NCI-H2227 (cell line): ENCODE measurements at regions not wholly inside any gene's neighbourhood (a gene's known extent, or its start where the extent isn't known, plus 50 kb on each side); places are given as distances from the start of the nearest gene placed in this dataset.

Experiments used
- DNase-seq: peaks from one replicate; lab custom pipeline; 2025; ENCODE audit not compliant: unreplicated experiment; lab: John Stamatoyannopoulos, UW

DNA sequence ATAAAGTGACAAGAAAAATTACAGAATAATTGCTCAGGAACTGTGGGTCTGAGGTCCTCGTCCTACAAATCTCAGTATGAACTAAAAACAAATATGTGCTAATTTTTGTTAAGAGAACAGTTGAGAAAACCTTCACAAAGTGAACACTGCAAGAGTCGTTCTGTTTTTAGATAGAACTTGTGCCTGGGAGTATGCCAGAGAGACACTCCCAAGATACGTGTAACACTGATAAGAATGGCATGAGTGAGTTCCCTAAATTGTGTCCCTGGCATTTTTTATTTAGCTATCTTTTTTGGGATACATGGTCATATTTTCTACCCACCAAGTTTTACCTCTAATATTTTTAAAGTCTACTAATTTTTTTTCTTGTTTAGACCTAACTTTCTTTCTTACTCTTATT is 860.0 kb upstream of the NR2F2 start:
- DNase-seq = no peak

DNA sequence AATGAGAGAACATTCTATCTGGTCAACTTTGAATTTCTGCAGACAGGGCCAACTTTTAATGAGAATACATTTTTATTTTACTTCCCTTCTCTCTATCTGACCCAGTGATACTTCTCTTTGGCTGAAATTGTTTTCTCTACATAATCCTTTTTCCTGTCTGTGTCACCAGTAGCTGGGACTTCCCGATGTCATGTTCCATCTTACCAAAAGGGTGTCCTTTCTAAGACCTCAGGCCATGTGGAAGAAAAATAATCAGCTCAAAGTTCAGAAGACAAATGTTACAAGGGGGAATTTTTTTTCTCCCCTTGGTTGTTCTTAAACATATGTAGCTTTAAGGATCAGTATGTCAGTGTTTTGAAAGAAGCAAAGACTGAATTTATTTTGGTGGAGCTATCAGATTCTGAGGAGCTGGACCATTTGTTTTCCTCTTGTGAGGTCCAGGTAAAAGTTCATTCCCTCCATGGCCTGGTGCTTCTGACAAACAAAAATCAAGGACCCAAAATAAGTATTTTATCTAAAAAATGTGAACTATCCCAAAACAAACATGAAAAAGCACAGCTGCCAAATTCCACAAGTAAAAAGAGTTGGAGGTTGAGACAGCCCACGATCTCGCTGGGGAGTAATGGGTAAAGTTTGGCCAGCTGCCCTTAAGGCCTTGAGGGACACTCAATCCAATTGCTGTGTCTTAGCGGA is 859.4 kb upstream of the NR2F2 start:
- DNase-seq = no peak

DNA sequence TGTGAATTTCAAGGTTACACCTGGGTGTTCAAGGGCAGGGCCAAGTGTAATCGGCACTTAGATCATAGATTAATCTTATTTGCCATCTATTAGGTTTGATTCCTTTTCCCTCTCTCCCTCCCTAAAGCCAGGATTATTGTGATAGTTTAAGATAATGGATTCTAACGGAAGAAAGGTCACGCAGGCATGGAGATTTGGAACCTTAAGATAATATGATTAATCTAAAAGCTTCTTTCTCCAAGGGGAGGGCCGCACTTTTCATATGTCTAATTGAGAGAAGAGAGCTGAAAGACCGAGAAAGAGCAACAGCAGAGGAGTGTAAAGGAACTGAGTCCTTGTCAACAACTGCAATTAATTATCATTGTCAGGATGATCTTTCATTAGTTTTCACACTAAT is 858.8 kb upstream of the NR2F2 start:
- no peak for DNase-seq

DNA sequence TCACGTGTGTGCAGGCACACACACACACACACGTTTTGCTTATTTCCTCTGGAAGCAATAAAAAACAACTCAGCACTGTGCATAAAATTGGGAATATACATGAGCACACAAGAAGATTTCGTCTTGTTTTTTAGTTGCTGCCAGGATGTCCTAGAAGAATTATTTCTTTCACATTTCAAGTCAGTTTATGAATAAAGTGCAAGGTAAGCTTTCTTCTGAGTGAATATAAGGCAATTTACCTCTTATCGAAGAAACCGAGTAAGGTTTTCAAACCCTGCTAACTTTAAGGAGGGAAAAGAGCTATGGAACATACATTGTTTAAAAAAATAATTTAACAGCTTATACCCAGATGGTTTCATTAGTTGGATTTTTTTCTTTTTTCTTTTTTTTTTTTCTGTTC is 855.4 kb upstream of the NR2F2 start:
- DNase-seq = no peak

DNA sequence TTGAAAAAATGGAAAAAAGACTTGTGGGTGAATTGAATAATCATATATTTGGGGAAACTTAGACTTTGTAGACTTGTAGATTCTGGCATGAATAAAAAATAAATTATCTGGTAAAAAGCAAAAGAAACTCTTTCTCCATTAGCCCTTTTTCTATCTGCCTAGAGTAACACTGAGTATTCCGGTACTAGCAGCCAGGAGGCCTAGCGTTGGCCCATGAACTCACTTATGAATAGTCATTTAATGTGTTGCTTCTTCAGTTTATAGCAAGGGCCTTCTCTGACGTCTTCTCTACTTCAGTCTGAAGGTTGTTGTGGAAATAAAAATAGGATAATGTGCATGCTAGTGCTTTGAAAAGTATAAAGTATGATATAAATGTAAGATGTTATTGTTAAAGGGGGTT is 851.2 kb upstream of the NR2F2 start:
- no peak for DNase-seq

DNA sequence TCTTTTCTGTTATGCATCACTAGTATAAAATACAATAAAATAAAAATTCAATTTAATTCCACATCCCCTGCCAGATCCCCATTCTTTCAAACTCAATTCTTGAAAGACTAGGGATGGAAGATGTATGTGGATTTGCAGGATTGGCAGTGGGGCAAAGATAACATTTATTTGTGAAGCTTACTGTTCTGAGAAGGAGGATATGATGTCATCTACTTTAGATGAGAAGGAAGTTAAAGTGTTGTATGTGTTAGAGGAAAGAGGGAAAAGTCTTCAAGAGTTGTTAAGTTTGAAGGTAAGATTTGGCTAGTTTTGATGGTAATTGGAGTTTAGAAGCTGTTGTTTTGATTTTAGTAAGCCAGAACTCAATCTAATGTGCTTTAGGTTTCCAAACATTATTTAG is 845.1 kb upstream of the NR2F2 start:
- DNase-seq = no peak

DNA sequence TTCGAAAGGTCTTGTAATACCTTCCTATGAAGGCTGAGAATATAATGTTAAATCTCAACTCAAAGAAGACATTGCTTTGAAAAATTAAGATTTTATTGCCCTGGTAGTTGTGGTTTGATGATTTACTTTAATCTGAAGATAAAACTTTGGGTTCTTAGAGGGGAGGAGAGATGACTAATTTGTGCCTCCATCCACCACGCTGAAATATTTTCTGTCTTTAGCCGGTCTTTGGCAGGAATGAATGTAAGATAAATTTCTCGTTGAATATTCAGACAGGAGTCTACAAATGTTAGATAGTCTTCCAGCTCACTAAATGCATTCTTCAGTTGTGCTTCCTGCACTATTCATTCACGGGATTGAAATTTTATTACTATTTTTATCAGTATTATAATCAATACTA is 844.3 kb upstream of the NR2F2 start:
- no peak for DNase-seq

DNA sequence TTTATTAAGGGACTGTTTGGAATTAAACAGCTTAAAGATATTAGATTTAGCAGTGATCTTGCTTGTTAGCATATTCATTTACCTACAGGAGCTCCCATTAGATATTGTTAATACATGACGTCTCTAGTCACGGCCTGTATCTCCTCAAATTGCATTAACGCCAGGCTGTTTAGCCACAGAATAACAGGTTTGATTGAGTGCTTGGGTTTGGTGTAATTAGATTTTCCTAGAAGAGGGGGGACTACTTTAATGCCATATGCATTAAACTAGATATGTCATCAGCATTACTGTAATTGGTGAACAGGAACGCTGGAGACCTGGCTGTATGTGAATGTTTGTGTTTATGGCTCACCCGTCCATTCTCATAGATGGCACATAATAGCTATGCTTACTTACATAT is 841.4 kb upstream of the NR2F2 start:
- DNase-seq = no peak

DNA sequence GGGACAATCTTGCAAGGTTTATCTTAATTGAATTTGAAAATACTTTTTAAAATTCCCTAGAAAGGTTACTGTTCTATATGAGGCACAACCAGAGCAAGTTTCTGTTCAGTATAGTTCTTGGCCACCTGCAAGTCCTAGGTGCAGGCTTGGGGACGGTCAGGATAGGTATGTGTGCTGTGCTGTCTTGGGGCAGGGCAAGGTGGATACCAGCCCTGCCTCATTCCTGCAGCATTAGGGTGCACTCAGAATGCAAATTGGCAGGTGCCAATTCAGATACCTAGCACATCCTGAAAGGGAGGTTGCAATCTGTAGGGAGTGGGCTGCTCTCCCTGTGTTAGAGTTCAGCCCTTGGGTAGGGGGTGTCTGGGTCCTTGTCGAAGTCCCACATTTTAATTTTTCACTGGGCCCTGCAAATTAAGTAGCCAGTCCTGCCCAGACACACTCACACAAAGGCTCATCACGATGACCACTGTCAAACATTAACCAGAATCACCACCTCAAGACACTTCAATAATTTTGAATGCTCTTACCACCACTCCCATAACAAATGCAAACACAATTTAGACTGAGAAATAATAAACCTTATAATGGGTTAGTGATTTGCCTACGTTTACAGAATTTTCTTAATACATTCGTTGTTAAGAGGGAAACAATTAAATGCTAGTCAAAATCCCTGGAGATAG is 838.0 kb upstream of the NR2F2 start:
- no peak for DNase-seq

DNA sequence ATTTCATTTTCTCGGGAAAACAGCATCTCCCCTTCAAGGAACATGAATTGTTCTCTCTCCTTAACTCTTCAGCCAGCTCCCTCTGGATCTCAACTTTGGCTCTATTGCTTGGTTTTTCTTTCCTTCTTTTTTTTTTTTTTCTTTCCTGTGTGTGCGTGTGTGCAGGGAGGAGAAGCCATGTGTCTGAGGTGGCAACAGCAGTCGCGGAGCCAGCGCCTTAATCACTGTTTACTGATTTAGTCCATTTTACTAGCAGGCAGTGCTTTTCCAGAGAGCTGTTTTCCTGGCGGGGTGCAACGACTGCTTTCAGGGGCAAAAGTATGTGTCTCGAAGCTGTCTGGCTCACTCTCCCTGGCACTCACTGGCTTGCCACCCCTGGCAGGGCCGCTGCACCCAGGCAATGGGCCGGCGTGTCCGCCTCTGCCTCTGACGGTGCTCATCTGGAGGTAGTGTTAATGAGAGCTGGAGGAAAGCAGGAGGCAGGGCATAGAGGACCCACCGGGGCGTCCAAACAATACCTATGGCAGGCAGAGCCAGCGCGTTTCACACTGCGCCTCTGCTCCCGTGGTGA is 835.4 kb upstream of the NR2F2 start:
- DNase-seq = no peak

DNA sequence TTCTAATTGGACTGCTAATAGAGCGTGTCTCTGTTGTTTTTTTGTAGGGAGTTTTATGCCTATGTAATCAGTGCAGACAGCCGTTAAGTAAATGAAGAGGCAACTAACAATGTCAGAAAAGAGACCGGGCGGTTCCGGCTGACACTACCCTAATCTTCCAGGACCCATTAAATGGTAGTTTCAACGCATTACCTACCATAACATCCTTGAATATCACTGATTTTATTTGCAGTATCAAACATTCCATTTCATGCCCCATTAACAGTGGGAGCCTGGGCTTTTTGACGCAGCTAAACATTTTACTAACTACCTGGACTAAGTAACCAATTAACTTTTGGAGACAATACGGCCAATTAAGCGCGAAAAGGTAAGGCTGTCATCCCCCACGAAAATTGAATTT is 832.9 kb upstream of the NR2F2 start:
- no peak for DNase-seq

DNA sequence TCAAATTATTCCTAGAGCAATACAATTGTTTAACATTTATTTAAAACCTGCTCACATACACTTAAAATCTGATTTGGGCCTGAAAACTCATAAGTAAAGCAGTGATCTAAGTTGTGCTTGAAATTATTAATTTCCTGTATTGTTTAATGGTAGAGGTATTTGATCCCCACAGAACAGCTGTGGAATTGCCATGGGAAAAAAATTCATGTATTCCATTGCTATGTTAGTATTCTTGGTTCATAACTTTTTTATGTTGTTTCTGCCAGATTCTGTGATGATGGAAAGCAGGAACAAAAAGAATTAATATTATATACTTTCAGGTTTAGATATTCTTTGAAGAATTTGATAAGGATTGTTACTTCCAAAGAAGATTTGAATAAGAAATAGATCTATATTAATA is 831.5 kb upstream of the NR2F2 start:
- DNase-seq = no peak

DNA sequence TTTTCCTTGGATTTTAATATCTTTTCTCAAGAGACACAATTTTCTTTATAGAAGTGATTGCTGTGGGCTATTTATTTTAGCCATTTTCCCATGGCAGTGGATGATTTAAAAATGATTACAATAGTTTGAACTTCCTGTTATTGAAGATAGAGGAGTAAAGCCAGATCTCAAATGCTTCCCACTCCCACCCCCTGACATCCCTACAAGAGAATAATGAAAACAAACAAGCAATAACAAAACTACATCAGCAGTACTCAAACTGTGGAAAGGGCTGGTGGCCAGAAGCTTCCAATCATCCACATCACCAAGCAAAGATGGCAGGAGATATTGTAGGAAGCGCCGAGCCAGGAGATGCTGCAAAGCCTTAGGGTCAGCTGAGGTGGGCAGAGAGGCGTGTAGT is 831.1 kb upstream of the NR2F2 start:
- DNase-seq = no peak

DNA sequence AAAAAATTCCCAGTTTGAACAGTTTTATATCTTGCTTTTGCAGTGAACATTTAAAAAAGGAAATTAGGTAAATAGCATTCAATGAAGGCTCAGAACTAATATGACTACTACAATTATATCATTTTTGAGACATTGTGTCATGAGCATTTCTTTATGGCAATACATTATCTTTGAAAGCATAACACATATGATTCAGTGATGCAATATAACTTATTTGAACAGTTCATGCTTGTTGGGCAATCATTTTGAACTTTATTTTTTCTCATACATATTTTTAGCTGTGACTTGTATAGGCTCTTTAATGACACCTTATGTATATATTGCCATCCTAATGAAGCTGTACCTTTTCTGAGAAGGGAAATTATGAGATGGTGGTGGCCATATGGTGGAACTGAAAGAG is 828.6 kb upstream of the NR2F2 start:
- DNase-seq = no peak

DNA sequence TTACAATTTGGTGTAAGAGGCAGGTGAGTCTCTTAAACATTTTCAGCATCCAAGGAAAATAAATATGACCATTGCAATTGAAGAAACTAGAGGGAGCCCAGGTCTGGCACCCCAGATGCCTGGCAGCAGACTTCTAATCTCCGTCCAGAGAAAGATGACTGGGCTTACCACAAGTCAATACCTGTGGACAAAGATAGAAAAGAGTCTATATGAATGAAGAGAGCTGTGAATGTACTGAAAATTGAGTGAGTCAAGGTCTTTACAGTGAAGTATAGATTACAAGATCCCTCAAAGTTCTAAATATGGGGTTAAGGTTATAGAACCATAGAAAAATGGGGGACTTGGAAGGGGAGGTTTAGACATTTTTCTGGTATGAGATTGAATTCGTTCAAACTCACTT is 827.4 kb upstream of the NR2F2 start:
- no peak for DNase-seq

DNA sequence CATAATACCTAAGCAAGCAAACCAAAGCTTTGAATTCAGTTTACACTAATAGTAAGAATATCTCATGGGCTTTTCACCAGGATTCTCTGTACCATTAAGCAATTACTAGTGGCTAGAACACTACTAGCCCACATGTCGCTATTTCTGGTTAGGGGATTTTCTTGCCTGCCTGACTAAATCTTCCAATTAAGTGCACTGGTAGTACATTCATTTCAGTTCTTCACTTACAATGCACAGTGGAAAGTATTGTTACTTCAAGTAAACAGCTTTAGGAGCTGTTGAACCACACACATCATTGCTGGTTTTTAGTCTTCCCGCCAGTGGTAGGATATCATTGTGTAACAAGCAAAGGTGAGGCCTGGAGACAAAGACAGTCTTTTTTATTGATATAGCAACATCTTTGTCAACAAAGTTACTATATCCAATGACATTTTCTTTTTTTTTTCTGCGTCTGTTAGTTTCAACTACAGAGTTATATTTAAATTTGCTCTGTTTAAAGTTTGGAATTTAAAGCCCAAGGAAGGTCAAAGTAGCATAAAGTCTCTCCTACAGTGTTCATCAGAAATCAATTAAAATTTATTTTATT is 826.8 kb upstream of the NR2F2 start:
- DNase-seq = no peak

DNA sequence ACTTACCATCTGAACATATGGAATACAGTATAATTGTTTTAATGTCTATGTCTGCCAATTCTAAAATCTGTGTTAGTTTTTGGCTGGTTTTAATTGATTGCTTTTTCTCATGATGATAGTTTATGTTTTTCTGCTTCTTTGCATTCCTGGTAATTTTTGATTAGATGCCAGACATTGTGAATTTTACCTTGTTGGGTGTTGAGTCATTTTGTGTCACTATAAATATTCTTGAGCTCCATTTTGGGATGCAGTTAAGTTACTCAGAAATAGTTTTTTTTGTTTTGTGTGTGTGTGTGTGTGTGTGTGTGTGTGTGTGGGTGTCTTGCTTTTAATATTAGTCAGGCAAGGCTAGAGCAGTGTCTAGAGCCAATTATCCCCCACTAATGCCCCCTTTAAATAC is 818.8 kb upstream of the NR2F2 start:
- DNase-seq = no peak

DNA sequence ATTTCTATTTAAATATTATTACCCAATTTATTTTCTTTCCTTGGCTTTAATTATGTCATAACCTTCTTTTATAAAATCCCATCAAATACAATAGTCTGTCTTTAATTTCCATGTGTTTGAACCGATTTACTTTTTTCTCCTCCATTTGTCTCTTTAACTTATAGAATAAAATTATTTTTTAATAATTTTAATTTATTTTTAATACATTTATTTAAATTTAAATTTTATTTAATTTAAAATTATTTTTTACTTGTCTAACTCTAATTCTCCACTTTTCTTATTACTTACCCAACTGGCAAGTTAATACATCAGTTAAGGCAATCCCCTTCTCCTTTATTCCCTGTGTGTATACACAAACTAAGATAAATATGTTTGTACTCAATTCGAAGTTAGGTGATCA is 817.6 kb upstream of the NR2F2 start:
- DNase-seq = no peak

DNA sequence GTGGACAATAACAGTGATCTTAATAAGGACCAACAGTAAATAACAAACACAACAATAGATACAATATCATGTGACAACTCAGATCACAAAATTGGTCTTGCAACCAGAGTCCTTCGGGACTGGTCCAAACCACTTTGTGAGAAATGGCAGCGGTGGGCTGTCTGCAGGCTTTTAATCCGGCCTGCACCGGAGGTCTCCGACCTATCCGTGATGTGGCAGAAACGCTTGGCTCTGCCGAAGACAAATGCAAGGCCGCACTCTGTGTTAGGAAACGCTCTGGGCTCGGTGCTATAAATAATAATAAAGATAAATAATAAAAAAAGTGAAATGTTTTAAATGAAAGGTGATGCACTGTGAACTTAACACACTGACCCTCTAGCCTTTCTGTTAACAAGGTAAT is 810.6 kb upstream of the NR2F2 start:
- DNase-seq = no peak

DNA sequence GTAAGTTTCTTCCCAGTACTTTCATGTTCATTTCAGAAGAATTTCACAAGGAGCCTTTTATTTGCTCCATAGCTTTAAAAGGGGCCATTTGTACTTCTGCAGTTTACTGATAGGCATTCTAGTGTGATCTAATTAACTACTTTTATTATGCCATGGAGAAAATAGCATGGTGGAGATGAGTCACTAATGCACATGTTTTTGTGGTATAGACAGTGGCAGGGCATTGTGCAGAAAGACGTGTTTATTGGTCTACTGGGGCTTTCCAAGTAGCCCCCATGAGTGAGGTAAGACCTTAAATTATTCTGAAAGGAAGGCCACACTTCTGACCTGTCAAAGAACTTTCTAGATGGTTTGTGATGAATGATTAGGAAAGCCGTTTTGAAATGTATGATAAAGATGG is 810.0 kb upstream of the NR2F2 start:
- DNase-seq = no peak

DNA sequence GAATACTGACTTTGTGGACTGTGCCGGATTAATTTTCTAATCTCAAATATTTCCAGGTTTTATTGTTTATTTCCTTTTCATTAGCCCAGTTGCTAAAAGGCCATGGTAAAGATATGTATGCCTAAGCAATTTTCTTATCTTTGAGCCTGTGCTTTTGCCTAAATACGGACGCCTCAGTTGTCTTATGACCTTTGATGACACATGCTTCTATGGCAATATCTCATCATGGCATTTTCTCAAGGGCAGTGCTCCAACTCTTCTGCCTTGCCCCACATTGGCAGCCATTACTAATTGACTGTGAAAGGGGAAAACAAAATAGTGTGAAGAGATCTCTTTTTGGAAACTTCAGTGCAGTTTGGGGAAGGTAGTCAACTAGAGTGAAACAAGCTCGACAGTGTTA is 809.6 kb upstream of the NR2F2 start:
- no peak for DNase-seq

DNA sequence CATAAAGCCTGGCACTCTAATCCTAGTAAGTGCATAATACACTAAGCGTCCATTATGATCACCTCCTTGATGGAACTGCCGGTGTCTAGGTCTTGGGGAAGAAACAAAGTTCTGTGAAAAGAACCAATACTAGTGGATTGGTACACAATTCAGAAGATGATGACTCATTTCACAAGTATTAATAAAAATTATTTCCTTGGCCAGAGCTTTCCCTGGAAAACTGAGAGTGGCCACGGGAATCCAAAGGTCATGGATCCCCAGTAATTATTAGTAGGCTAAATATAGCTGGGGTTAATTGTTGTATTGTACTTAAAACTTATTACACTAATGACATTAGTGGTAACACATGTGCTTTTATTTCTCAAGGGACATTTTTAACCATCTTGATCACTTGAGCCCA is 808.0 kb upstream of the NR2F2 start:
- no peak for DNase-seq
